GM12873 (cell line): ENCODE measurements at regions not wholly inside any gene's neighbourhood (a gene's known extent, or its start where the extent isn't known, plus 50 kb on each side); places are given as distances from the start of the nearest gene placed in this dataset.

Source experiments
- CTCF ChIP-seq: IDR thresholded peaks from 2 replicates; pipeline ENCODE4 v1.5.1; 2012; ENCODE audit warnings: low read depth, mild to moderate bottlenecking, moderate library complexity, low read length, control low read depth; ENCODE audit not compliant: insufficient read depth; ENCODE audit errors: missing control alignments

- TF ChIP-seq CTCF = no peak
Measured at GRCh38 chr6:82066991-82067411, 180.5 kb downstream of the IBTK start.

GRCh38 chr6:82066196-82066595 is 181.3 kb downstream of the IBTK start:
- TF ChIP-seq CTCF = no peak

GRCh38 chr6:82063574-82063973 is 184.0 kb downstream of the IBTK start:
- TF ChIP-seq CTCF = no peak

- no peak for TF ChIP-seq CTCF
Measured at GRCh38 chr6:82062219-82062618, 185.3 kb downstream of the IBTK start.

GRCh38 chr6:82057846-82058554 is 189.5 kb downstream of the IBTK start:
- no peak for TF ChIP-seq CTCF

- TF ChIP-seq CTCF = no peak
Measured at GRCh38 chr6:82056567-82056966, 191.0 kb downstream of the IBTK start.

GRCh38 chr6:82045965-82046756 is 201.4 kb downstream of the IBTK start:
- TF ChIP-seq CTCF = no peak
